Neutrophil (primary cell): ENCODE measurements at regions not wholly inside any gene's neighbourhood (a gene's known extent, or its start where the extent isn't known, plus 50 kb on each side); places are given as distances from the start of the nearest gene placed in this dataset.

Experiments used
- H3K27ac ChIP-seq: fragments of 200-600 bp; sonication (generic); 2 replicates; pipeline ENCODE4 v1.5.1; 2016; ENCODE audit warnings: mild to moderate bottlenecking, moderate library complexity
- H3K27me3 ChIP-seq: fragments of 200-600 bp; sonication (generic); 2 replicates; pipeline ENCODE4 v1.6.0; 2016; ENCODE audit warnings: mild to moderate bottlenecking
- H3K36me3 ChIP-seq: fragments of 200-600 bp; sonication (generic); 2 replicates; pipeline ENCODE4 v1.5.1; 2017
- H3K4me1 ChIP-seq, 2 experiments: fragments of 200-600 bp in 1 of 2; sonication (generic) in 1 of 2; 1 replicate in 1 of 2; 2 replicates in 1 of 2; pipeline versions ENCODE4 v1.5.1 to v1.6.1; 2013 to 2016; ENCODE audit warnings: low read depth in 1 of 2, low read length in 1 of 2, mild to moderate bottlenecking in 1 of 2, moderate library complexity in 1 of 2; ENCODE audit not compliant: control insufficient read depth in 1 of 2, insufficient read depth in 1 of 2
- H3K4me3 ChIP-seq, 2 experiments: fragments of 200-600 bp in 1 of 2; sonication (generic) in 1 of 2; 1 replicate in 1 of 2; 2 replicates in 1 of 2; pipeline ENCODE4 v1.5.1; 2013 to 2016; ENCODE audit warnings: low read depth in 1 of 2, low read length in 1 of 2, mild to moderate bottlenecking in 1 of 2, moderate library complexity in 1 of 2
- H3K9me3 ChIP-seq: fragments of 200-600 bp; sonication (generic); 2 replicates; pipeline ENCODE4 v1.5.1; 2016
- CTCF ChIP-seq: fragments of 200-600 bp; sonication (generic); IDR thresholded peaks from 2 replicates; pipeline ENCODE4 v1.5.1; 2016; ENCODE audit warnings: antibody characterized with exemption

- H3K9me3 ChIP-seq, result no peaks in the 10 kb centered on the region
- no peak for TF ChIP-seq CTCF
- peaks cover 14 to 19% of the 10 kb centered on the region in 2 experiments for H3K4me1 ChIP-seq
- no peaks in the 10 kb centered on the region for H3K36me3 ChIP-seq
- no peaks in the 10 kb centered on the region for H3K27me3 ChIP-seq
- peak overlapping the region; percentile 3 for H3K27ac ChIP-seq
- H3K4me3 ChIP-seq, result no peak overlapping the region
These were observed 188.0 kb downstream of the HAPSTR1 start for GRCh38 chr16:9279291-9280068.

GRCh38 chr16:9280069-9280466, 188.6 kb downstream of the HAPSTR1 start:
- no peaks in the 10 kb centered on the region for H3K36me3 ChIP-seq
- no peak overlapping the region for H3K27ac ChIP-seq
- no peak for TF ChIP-seq CTCF
- no peak overlapping the region for H3K4me3 ChIP-seq
- peaks cover 14 to 19% of the 10 kb centered on the region in 2 experiments for H3K4me1 ChIP-seq
- H3K27me3 ChIP-seq, result no peaks in the 10 kb centered on the region
- H3K9me3 ChIP-seq, result no peaks in the 10 kb centered on the region

- H3K4me1 ChIP-seq, result no peaks in the 10 kb centered on the region
- H3K9me3 ChIP-seq, result no peaks in the 10 kb centered on the region
- no peak overlapping the region for H3K27ac ChIP-seq
- no peaks in the 10 kb centered on the region for H3K27me3 ChIP-seq
- H3K4me3 ChIP-seq, result no peak overlapping the region
- H3K36me3 ChIP-seq, result no peaks in the 10 kb centered on the region
- TF ChIP-seq CTCF, result no peak
These were observed 195.5 kb downstream of the HAPSTR1 start for GRCh38 chr16:9286930-9287329.

GRCh38 chr16:9296271-9296590, 204.8 kb downstream of the HAPSTR1 start:
- Histone ChIP-seq H3K27me3 (peaks cover 13% of the 10 kb centered on the region), H3K4me3 (no peak overlapping the region), H3K36me3 (no peaks in the 10 kb centered on the region), H3K27ac (no peak overlapping the region), H3K9me3 (no peaks in the 10 kb centered on the region), H3K4me1 (peaks cover 4 to 15% of the 10 kb centered on the region in 2 experiments)
- TF ChIP-seq CTCF, result no peak

- Histone ChIP-seq H3K4me3 (no peak overlapping the region), H3K36me3 (no peaks in the 10 kb centered on the region), H3K27ac (no peak overlapping the region), H3K27me3 (peaks cover 13% of the 10 kb centered on the region), H3K9me3 (no peaks in the 10 kb centered on the region), H3K4me1 (peaks cover 4 to 19% of the 10 kb centered on the region in 2 experiments)
- TF ChIP-seq CTCF, result no peak
These were observed 206.1 kb downstream of the HAPSTR1 start for GRCh38 chr16:9297437-9298113.
